GM21786 (cell line): ENCODE measurements at regions not wholly inside any gene's neighbourhood (a gene's known extent, or its start where the extent isn't known, plus 50 kb on each side); places are given as distances from the start of the nearest gene placed in this dataset.
"Not testable (repeated sequence)": the region's sequence is repeated elsewhere in the genome, so short reads cannot be mapped to it uniquely, and the experiment has no call there.

Experiments used
- ATAC-seq: cut with Tn5 transposase; IDR thresholded peaks from one replicate; pipeline ENCODE4 v1.9.1; 2021; ENCODE audit not compliant: unreplicated experiment

GRCh38 chr15:96170979-96171739 is 159.3 kb upstream of the NR2F2 start:
- ATAC-seq = no peak

- no peak for ATAC-seq
Observed at GRCh38 chr15:96171853-96172296, 158.6 kb upstream of the NR2F2 start.

GRCh38 chr15:96172417-96172816 is 158.1 kb upstream of the NR2F2 start:
- ATAC-seq = no peak

- ATAC-seq = no peak
Observed at GRCh38 chr15:96176831-96177230, 153.7 kb upstream of the NR2F2 start.

- no peak for ATAC-seq
Observed at GRCh38 chr15:96177279-96177678, 153.2 kb upstream of the NR2F2 start.

GRCh38 chr15:96180087-96180748 is 150.3 kb upstream of the NR2F2 start:
- no peak for ATAC-seq

GRCh38 chr15:96181217-96181616 is 149.3 kb upstream of the NR2F2 start:
- no peak for ATAC-seq

- no peak for ATAC-seq
Observed at GRCh38 chr15:96181873-96182301, 148.6 kb upstream of the NR2F2 start.

- ATAC-seq = no peak
Observed at GRCh38 chr15:96182736-96183513, 147.6 kb upstream of the NR2F2 start.

- ATAC-seq = no peak
Observed at GRCh38 chr15:96183514-96183850, 147.0 kb upstream of the NR2F2 start.

GRCh38 chr15:96183867-96184266 is 146.6 kb upstream of the NR2F2 start:
- no peak for ATAC-seq

- no peak for ATAC-seq
Observed at GRCh38 chr15:96184297-96184696, 146.2 kb upstream of the NR2F2 start.

GRCh38 chr15:96186105-96186504 is 144.4 kb upstream of the NR2F2 start:
- no peak for ATAC-seq

GRCh38 chr15:96187341-96188305 is 142.9 kb upstream of the NR2F2 start:
- ATAC-seq = no peak

GRCh38 chr15:96197721-96198120 is 132.8 kb upstream of the NR2F2 start:
- ATAC-seq = no peak

GRCh38 chr15:96199111-96199510 is 131.4 kb upstream of the NR2F2 start:
- ATAC-seq = no peak

GRCh38 chr15:96200357-96200967 is 130.0 kb upstream of the NR2F2 start:
- no peak for ATAC-seq

- ATAC-seq = no peak
Observed at GRCh38 chr15:96201696-96202095, 128.8 kb upstream of the NR2F2 start.

GRCh38 chr15:96205588-96205987 is 124.9 kb upstream of the NR2F2 start:
- ATAC-seq = not testable (repeated sequence)

GRCh38 chr15:96207377-96208006 is 123.0 kb upstream of the NR2F2 start:
- ATAC-seq = no peak
